Astrocyte (in vitro differentiated cells and primary cell): ENCODE measurements at regions not wholly inside any gene's neighbourhood (a gene's known extent, or its start where the extent isn't known, plus 50 kb on each side); places are given as distances from the start of the nearest gene placed in this dataset.

Experiments
- DNase-seq: peaks from one replicate; pipeline ENCODE4 v3.0.0-alpha.2; 2010; ENCODE audit warnings: low read depth
- FAIRE-seq: peaks from 2 replicates; lab custom pipeline; 2011; peaks lifted over from hg19 to GRCh38; lab: Jason Lieb, UNC
- H2AFZ ChIP-seq: 2 replicates; pipeline ENCODE4 v1.6.0; 2012; ENCODE audit warnings: low read depth, low read length, inconsistent platforms
- H3K27ac ChIP-seq: 2 replicates; pipeline ENCODE4 v1.5.1; 2011; ENCODE audit warnings: low read depth, low read length, inconsistent platforms
- H3K27me3 ChIP-seq: 2 replicates; pipeline ENCODE4 v1.6.0; 2011; ENCODE audit warnings: low read length, inconsistent platforms; ENCODE audit not compliant: insufficient read depth
- H3K36me3 ChIP-seq: 2 replicates; pipeline ENCODE4 v1.5.1; 2011; ENCODE audit warnings: low read length, inconsistent platforms; ENCODE audit not compliant: insufficient read depth
- H3K4me1 ChIP-seq: 2 replicates; pipeline ENCODE4 v1.5.1; 2011; ENCODE audit warnings: low read length, inconsistent platforms; ENCODE audit not compliant: insufficient read depth
- H3K4me2 ChIP-seq: 2 replicates; pipeline ENCODE4 v1.6.0; 2012; ENCODE audit warnings: low read length, inconsistent platforms
- H3K4me3 ChIP-seq: 2 replicates; pipeline ENCODE4 v1.5.1; 2011; ENCODE audit warnings: low read depth, mild to moderate bottlenecking, low read length, inconsistent platforms; ENCODE audit not compliant: insufficient read depth
- H3K79me2 ChIP-seq: 2 replicates; pipeline ENCODE4 v1.6.0; 2012; ENCODE audit warnings: mild to moderate bottlenecking, low read length, inconsistent platforms; ENCODE audit not compliant: insufficient read depth
- H3K9ac ChIP-seq: 2 replicates; pipeline ENCODE4 v1.6.0; 2012; ENCODE audit warnings: mild to moderate bottlenecking, low read length, inconsistent platforms
- H3K9me3 ChIP-seq: 2 replicates; pipeline ENCODE4 v1.5.1; 2012; ENCODE audit warnings: low read depth, mild to moderate bottlenecking, low read length, inconsistent platforms; ENCODE audit not compliant: insufficient read depth
- H4K20me1 ChIP-seq: 2 replicates; pipeline ENCODE4 v1.6.0; 2012; ENCODE audit warnings: low read length, inconsistent platforms; ENCODE audit not compliant: insufficient read depth
- H3K27ac Mint-ChIP-seq: one replicate; pipeline ENCODE4 v1.8.0; 2021; ENCODE audit warnings: mild to moderate bottlenecking, mixed read lengths; ENCODE audit not compliant: unreplicated experiment
- H3K27me3 Mint-ChIP-seq: one replicate; pipeline ENCODE4 v1.8.0; 2021; ENCODE audit warnings: low read depth, mixed read lengths; ENCODE audit not compliant: unreplicated experiment
- H3K36me3 Mint-ChIP-seq: one replicate; pipeline ENCODE4 v1.8.0; 2021; ENCODE audit warnings: low read depth, mixed read lengths; ENCODE audit not compliant: unreplicated experiment
- H3K4me1 Mint-ChIP-seq: one replicate; pipeline ENCODE4 v1.8.0; 2021; ENCODE audit warnings: low read depth, mixed read lengths; ENCODE audit not compliant: unreplicated experiment
- H3K4me3 Mint-ChIP-seq: one replicate; pipeline ENCODE4 v1.8.0; 2021; ENCODE audit warnings: mild to moderate bottlenecking, moderate library complexity, mixed read lengths; ENCODE audit not compliant: unreplicated experiment
- H3K9me3 Mint-ChIP-seq: one replicate; pipeline ENCODE4 v1.8.0; 2021; ENCODE audit warnings: mild to moderate bottlenecking, mixed read lengths; ENCODE audit not compliant: unreplicated experiment
- CTCF ChIP-seq: IDR thresholded peaks from 2 replicates; pipeline ENCODE4 v1.5.1; 2011; ENCODE audit warnings: low read depth, mild to moderate bottlenecking, inconsistent platforms, low read length, moderate library complexity; ENCODE audit not compliant: insufficient read depth
- EZH2 ChIP-seq: IDR thresholded peaks from 2 replicates; pipeline ENCODE4 v1.6.1; 2012; ENCODE audit warnings: mild to moderate bottlenecking, low read length, inconsistent platforms; ENCODE audit not compliant: insufficient read depth

DNA sequence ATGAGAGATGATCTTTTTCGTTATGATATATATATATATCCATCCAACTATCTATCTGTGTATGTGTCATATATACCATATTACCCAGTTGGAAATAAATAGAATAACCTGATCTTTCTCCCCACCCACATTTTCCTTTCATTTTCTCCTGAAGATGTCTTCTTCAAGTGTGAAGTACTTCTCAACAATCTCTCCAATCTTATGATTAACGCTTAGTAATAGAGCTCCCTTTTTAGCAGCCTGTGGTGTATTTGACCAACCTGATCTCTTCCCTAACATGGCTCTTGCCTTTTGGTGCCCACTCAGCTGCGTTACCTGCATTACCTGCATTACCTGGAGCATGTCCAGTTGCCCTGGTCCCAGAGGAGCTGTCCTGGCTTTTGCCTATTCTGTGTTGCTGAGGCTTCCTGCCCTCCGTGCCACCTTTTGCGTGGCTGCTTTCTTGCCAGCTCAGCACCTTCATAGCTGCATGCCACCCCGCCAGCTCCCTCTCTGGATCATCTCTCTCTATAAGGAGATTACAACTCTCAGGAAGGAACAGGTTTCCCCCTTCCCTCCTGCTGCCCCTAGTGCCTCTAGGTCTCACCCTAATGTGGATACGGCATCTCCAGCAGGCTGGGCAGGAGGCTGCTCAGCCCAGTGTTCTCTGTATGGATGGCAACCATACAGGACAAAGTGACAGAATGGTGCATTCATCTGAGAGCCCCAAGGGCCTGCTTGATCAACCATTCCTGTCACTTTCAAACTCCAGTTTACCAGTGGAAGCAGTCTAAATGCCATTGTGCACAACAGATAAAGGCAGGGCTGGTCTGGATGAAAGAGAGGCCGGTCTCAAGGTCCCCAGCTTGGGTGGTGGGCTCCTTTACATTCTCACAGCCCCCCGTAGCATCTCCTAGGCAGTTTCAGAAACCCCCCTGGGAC, 126.7 kb downstream of the GADD45G start:
- Histone ChIP-seq H3K4me1 (peaks cover 5% of the 10 kb centered on the region), H2AFZ (no peak overlapping the region), H3K36me3 (no peaks in the 10 kb centered on the region), H3K27ac (no peak overlapping the region), H3K9me3 (no peaks in the 10 kb centered on the region), H3K4me3 (no peak overlapping the region), H4K20me1 (no peaks in the 10 kb centered on the region), H3K9ac (no peak overlapping the region), H3K79me2 (no peaks in the 10 kb centered on the region), H3K27me3 (peaks cover 5% of the 10 kb centered on the region), H3K4me2 (no peak overlapping the region)
- H3K36me3 Mint-ChIP-seq: no peaks in the 10 kb centered on the region
- no peak overlapping the region for H3K4me3 Mint-ChIP-seq
- H3K9me3 Mint-ChIP-seq: peaks cover 2% of the 10 kb centered on the region
- TF ChIP-seq EZH2 (no peak), CTCF (no peak)
- peaks cover 49% of the 10 kb centered on the region for H3K27me3 Mint-ChIP-seq
- H3K4me1 Mint-ChIP-seq: peaks cover 14% of the 10 kb centered on the region
- no peak for FAIRE-seq
- H3K27ac Mint-ChIP-seq: no peak overlapping the region
- DNase-seq: no peak

GRCh38 chr9:89732295-89732938, 127.6 kb downstream of the GADD45G start:
- Mint-ChIP-seq H3K27me3 (peaks cover 49% of the 10 kb centered on the region), H3K4me1 (peaks cover 14% of the 10 kb centered on the region), H3K36me3 (no peaks in the 10 kb centered on the region), H3K27ac (no peak overlapping the region), H3K4me3 (no peak overlapping the region), H3K9me3 (peaks cover 2% of the 10 kb centered on the region)
- Histone ChIP-seq H4K20me1 (no peaks in the 10 kb centered on the region), H3K79me2 (no peaks in the 10 kb centered on the region), H3K27me3 (peaks cover 5% of the 10 kb centered on the region), H3K9ac (no peak overlapping the region), H3K36me3 (no peaks in the 10 kb centered on the region), H2AFZ (no peak overlapping the region), H3K27ac (no peak overlapping the region), H3K4me2 (peak overlapping the region; percentile 6), H3K9me3 (no peaks in the 10 kb centered on the region), H3K4me1 (peaks cover 5% of the 10 kb centered on the region), H3K4me3 (no peak overlapping the region)
- DNase-seq: no peak
- FAIRE-seq: no peak
- TF ChIP-seq EZH2: no peak
- TF ChIP-seq CTCF: no peak
